HG03571 (cell line): ENCODE measurements at regions not wholly inside any gene's neighbourhood (a gene's known extent, or its start where the extent isn't known, plus 50 kb on each side); places are given as distances from the start of the nearest gene placed in this dataset.
"Not testable (repeated sequence)": the region's sequence is repeated elsewhere in the genome, so short reads cannot be mapped to it uniquely, and the experiment has no call there.

ENCODE experiments used
- ATAC-seq: cut with Tn5 transposase; IDR thresholded peaks from one replicate; pipeline ENCODE4 v1.9.1; 2021; ENCODE audit not compliant: unreplicated experiment

- no peak for ATAC-seq
Measured at GRCh38 chr6:11961923-11962322, 50.2 kb upstream of the HIVEP1 start.

GRCh38 chr6:11960909-11961779 lies 51.0 kb upstream of the HIVEP1 start:
- no peak for ATAC-seq

GRCh38 chr6:11956781-11957180 lies 55.3 kb upstream of the HIVEP1 start:
- ATAC-seq: no peak

GRCh38 chr6:11953641-11954040 lies 58.5 kb upstream of the HIVEP1 start:
- no peak for ATAC-seq

DNA sequence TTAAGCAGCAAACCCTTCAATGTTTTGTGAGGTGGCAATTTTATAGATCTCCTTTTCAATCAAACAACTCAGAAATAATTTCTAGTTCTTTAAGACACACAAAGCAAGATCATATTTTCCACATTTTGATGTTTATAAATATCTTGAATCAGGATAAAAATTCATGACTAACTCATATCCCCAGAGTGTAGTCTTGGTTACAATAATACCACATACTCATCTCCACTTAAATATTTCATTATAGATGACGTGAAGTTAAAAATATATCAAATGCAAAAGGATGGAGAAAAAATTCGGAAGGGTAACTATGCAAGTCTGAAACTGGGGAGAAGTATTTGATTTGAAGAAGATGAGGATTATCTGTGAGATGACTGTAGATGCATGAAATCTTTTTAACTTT lies 59.8 kb upstream of the HIVEP1 start:
- no peak for ATAC-seq

DNA sequence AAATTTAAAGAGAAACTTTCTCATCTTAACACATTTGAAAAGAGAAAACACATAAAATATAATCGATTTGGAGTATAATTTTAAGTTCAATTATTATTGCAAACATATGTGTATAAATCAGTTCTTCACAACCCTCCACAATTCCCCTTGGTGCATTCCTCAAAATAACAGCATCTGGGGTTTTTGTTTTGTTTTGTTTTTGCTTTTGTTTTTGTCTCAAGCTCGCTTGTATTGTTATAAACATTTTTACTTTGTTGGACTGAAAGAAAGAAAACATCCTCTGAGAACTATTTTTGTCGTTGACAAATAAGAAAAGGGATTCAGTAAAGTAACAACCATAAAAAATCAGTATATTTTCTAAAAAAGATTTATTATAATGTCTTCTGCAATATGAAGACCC lies 60.2 kb upstream of the HIVEP1 start:
- ATAC-seq: no peak

DNA sequence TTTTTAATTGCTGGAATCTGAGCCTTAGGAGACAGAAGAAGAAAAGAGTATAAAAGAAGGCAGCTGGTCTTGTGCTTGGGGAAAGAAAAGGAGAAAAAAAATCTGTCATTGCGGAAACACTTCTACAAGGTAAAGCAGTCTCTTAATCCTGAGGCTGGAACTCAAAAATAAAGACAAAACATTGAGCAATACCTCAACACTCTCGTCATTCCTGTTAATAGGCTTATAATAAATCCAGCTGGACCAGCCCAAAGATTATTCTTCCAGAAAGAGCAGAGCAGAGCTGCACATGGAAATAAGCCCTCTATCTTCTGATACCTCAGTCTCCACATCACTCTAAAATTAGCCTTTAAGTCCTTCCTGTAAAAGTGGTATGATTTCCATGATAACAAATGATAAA lies 62.0 kb upstream of the HIVEP1 start:
- ATAC-seq: no peak

DNA sequence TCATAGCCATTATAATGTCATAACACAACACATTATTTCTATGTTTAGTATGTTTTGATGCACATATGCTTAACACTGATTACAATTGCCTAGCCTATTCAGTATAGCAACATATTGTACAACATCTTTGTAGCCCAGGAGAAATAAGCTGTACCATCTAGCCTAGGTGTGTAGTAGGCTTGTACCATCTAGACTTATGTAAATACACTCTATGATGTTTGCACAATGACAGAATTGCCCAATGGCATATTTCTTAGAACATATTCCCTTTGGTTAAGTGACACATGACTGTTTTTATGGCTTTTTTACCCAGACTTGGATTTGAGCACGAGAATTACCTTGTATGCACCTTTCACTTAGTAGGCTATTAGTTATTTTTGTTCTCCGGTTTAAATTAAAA lies 64.5 kb upstream of the HIVEP1 start:
- no peak for ATAC-seq

DNA sequence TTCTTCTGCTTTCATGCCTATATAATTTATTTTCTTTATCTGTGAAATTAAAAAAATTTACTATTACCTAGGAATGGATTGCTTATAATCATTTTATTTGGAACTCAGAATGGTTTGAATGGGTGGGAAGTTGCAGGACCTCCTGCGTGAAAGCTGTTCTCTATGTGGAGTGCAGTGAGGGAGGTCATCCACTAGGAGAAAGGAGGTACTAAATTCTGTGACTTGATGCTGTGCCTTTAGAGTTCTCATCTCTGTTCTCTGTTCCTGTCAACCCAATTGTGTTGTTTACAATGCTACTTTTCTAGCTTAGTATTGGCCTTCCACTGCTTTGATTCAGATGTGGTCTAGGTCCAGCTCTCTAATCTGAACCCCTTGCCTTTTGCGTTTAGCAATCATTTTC lies 65.0 kb upstream of the HIVEP1 start:
- ATAC-seq: no peak

DNA sequence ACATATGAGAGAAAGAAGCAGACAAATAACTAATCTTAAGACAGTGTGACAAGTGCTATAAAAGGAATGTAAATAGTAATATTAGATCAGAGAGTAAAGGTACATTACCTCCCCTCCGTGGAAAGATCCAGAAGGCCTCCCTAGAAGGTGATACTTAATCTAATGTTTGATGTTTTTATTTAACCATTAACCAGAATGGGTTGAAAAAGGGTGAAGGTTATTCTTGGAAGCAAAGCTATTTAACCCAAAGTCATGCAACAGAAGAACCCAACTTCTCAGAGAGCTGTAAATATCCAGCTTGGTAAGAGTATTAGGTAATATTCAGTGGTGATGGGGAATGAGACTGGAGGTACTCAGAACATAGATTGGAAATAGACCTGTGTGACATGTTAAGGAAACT lies 68.0 kb upstream of the HIVEP1 start:
- ATAC-seq: no peak

DNA sequence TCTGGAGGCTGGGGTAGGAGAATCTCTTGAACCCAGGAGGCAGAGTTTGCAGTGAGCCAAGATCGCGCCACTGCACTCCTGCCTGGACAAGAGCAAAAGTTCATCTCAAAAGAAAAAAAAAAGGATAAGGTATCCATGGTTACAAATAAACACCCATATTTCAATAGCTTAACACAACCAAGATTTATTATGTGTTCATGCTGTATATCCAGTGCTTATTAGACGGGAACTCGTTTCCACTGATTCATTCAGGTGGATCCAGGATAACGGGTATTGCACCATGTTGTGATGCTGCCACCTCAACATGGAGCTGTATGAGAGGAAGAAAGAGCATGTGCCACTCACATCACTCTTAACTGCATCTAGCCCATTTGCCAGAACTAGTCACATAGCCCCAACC lies 69.1 kb upstream of the HIVEP1 start:
- no peak for ATAC-seq

- ATAC-seq: no peak
Measured at GRCh38 chr6:11942185-11942864, 69.8 kb upstream of the HIVEP1 start.

- not testable (repeated sequence) for ATAC-seq
Measured at GRCh38 chr6:11940532-11941166, 71.5 kb upstream of the HIVEP1 start.

DNA sequence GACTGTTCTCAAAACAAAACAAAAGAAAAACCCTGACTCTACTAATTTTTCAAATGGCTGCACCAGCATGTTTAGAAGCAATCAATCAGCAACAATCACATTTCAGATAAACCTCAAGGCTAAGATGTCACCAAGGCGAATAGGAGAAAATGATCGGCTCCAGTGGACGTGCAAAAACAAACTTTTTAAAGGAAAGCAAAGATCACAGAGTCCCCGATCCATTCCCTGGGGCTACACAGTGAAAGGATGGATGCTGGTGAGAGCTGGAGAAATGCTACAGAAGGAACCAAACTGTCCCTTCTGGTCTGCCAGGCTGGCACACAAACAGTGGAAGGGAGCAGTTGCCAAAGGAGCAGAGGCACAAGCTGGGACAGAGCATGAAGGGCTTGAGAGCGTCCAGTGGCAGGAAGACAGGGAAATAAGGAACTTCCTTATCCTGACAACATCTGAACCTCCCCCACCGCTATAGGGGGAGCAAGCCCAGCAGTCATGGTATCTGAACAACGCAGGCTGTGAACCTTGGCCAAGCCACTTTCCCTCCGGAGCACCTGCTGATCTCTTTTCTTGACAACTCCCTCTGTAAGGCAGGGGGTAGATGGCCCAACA lies 73.7 kb upstream of the HIVEP1 start:
- ATAC-seq: no peak

DNA sequence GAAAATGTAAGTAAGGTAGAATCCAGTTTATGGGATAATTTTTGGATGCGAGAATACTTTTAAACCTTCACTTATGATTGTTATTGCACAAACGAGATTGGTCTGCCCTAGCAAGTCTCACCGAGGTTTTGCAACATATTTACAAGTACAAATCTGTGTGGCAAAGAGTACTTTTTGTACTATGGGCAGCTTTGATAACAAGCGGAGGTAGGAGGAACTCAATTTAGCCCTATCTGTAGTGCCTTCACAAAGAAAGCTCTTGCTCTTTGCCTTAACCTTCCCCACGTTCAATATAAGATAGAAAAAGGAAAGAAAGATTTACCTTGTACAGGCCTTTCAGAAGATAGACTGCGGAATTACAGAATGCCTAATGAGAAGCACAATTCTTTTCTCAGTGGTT lies 77.5 kb upstream of the HIVEP1 start:
- no peak for ATAC-seq

DNA sequence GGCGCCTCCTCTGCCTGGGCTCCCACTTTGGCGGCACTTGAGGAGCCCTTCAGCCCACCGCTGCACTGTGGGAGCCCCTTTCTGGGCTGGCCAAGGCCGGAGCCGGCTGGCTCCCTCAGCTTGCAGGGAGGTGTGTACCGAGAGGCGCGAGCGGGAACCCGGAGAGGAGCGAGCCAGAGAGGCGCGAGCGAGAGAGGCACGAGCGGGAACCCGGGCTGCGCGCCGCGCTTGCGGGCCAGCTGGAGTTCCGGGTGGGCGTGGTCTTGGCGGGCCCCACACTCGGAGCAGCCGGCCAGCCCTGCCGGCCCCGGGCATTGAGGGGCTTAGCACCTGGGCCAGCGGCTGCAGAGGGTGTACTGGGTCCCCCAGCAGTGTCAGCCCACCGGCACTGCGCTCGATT lies 79.2 kb upstream of the HIVEP1 start:
- ATAC-seq: not testable (repeated sequence)

DNA sequence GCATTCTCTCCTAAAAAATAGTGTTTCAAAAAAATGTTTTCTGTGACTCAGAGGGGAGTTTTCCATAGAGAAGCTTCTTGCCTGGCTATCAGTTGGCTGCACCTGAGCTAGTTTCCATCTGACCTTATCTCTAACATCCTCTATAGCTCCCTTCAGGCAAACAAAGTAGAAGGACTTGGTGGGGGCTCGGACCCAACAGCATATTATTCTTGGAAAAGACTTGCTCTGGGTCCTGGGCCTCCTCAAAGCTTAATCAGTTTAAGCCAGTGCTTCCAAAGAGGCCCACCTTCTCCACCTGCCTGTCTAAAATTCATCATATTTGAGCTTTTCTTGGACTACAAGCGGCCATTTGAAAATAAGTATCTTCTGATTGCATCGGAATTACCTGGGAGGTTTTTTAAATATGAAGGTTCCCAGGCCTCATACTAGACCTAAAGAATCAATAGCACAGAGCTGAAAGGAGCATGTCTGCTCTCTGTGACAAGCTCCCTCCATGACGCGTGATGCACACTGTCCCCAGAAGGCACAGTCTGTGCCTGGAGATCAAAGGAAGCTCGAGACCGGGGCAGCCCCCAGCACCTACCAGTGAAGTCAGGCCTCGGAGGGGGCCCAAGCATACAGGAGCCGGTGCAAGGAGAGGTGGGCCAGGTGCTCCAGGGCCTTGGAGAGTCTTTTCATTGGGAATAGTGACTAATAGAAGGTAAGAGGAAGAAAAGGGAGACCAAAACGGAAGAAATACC lies 80.6 kb upstream of the HIVEP1 start:
- ATAC-seq: no peak

DNA sequence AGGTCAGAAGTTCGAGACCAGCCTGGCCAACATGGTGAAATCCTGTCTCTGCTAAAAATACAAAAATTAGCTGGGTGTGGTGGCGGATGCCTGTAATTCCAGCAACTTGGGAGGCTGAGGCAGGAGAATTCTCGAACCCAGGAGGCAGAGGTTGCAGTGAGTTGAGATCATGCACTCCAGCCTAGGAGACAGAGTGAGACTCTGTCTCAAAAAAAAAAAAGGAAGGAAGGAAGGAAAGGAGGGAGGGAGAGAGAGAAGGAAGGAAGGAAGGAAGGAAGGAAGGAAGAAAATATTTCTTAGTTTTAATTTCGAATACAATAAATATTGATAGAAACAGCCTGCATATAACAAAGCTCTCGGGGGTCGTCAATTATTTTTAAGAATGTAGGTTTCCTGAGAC lies 81.3 kb upstream of the HIVEP1 start:
- ATAC-seq: not testable (repeated sequence)

GRCh38 chr6:11930240-11930639 lies 81.9 kb upstream of the HIVEP1 start:
- no peak for ATAC-seq

- no peak for ATAC-seq
Measured at GRCh38 chr6:11929241-11929835, 82.8 kb upstream of the HIVEP1 start.
